Epithelial cell of esophagus (primary cell): ENCODE measurements at regions not wholly inside any gene's neighbourhood (a gene's known extent, or its start where the extent isn't known, plus 50 kb on each side); places are given as distances from the start of the nearest gene placed in this dataset.
A peak's percentile ranks its signal among the peaks of the same experiment; 100 is the strongest.
"Not testable (repeated sequence)": the region's sequence is repeated elsewhere in the genome, so short reads cannot be mapped to it uniquely, and the experiment has no call there.

ENCODE experiments used
- DNase-seq: peaks from one replicate; pipeline ENCODE4 v3.0.0; 2010; ENCODE audit warnings: low read depth
- H3K4me3 ChIP-seq: 2 replicates; pipeline ENCODE4 v1.5.1; 2011; ENCODE audit warnings: mild to moderate bottlenecking, low read length, control low read depth
- TF ChIP-seq, protein P1 (sequence below): IDR thresholded peaks from 2 replicates; pipeline ENCODE4 v1.5.1; 2011; ENCODE audit warnings: low read depth, mild to moderate bottlenecking, low read length, control low read depth, inconsistent platforms; ENCODE audit not compliant: insufficient read depth; ENCODE audit errors: missing control alignments

- TF ChIP-seq, protein P1, sequence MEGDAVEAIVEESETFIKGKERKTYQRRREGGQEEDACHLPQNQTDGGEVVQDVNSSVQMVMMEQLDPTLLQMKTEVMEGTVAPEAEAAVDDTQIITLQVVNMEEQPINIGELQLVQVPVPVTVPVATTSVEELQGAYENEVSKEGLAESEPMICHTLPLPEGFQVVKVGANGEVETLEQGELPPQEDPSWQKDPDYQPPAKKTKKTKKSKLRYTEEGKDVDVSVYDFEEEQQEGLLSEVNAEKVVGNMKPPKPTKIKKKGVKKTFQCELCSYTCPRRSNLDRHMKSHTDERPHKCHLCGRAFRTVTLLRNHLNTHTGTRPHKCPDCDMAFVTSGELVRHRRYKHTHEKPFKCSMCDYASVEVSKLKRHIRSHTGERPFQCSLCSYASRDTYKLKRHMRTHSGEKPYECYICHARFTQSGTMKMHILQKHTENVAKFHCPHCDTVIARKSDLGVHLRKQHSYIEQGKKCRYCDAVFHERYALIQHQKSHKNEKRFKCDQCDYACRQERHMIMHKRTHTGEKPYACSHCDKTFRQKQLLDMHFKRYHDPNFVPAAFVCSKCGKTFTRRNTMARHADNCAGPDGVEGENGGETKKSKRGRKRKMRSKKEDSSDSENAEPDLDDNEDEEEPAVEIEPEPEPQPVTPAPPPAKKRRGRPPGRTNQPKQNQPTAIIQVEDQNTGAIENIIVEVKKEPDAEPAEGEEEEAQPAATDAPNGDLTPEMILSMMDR: no peak
- peak; percentile 48 for DNase-seq
- H3K4me3 ChIP-seq: no peak overlapping the region
These were observed 195.4 kb upstream of the MSX2 start for GRCh38 chr5:174528821-174529544.

DNA sequence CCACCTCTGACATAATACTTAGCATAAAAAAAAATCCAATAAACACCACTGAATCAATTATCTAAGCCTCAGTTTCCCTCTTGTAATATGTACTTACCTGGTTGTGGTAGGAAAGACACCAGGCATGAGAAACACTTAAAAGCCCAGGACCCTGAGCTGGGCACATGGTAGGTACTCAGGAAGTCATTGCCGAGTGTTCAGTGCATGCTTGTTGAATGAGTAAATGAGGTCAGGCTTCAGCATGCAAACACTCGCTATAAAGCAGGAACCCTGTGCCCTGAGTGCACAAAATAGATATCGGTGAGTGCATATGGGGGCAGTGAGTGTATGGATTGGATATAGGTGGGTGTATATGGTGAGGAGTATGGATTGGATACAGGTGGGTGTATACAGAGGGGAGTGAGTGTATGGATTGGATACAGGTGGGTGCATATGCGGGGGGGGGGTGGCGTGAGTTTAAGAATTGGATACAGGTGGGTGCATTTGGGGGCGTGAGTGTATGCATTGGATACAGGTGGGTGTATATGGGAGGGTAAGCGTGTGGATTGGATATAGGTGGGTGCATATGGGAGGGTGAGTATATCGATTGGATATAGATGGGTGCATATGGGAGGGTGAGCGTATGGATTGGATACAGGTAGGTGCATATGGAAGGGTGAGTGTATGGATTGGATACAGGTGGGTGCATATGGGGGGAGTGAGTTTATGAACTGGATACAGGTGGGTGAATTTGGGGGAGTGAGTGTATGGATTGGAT lies 194.3 kb upstream of the MSX2 start:
- H3K4me3 ChIP-seq: no peak overlapping the region
- peak; percentile 57 for DNase-seq
- TF ChIP-seq, protein P1: no peak

DNA sequence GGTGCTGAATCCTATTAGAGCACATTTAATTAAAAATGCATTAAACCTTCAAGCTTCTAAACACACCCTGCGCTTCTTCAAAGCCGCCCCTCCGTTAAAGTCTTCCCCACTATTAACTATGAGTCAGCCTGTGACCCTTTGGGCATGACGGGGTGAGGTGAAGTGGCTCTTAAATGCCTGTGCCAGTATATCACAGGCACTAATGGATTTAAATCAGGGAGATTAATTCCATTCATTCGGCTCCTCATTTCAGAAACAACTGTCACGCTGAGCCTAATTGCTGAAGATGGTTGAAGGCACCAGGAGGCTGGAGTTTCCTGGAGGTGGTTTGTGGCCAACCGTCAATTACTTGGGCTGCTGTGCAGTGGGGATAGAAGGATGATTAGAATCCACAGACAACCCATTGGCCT lies 192.6 kb upstream of the MSX2 start:
- DNase-seq: no peak
- TF ChIP-seq, protein P1: no peak
- no peak overlapping the region for H3K4me3 ChIP-seq

DNA sequence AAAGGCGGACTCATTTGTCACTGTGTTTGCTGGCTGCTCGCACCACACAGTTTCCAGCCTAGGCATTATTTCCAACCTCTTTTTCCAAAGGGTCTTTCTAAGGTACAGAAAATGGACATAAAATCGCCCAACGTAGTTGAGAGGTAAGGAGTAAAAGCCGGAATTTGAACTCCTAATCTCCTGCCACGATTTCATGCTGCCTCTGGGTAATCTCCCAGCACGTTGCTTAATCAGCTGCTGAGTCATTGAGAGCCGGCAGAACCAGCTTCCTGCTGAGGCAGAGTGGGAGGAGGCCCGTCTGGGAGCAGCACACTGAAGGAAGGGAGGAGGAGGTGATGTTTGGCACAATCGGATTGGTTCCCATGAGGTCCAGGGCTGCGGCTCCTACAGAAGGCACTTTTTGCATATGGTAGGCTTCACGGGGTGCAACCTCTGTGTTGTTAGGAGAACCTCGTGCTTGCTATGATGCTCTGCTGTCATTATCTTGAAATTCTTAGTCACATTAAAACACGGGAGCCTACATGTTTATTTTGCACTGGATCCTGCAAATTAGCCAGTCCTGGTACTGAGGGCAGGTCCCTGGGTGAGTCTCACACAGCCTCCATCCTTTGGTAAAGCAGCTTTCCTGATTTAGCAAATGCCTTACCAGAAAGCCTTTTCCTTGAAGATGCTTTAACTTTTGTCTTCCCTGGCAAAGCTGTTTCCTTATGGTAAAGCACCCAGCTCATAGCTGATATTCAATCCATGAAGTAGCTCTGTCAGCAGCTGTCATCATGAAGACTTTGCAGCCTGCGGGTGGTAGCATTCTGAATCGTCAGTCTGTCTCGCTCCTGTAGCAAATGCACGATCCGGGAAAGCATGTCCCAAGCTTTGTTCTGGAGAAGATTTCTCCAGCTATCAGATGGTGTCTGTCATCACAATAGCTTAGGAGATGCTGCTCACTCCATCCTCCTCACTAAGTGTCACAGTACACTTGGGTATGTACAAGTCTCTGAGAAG lies 191.6 kb upstream of the MSX2 start:
- TF ChIP-seq, protein P1: no peak
- no peak overlapping the region for H3K4me3 ChIP-seq
- peak; percentile 94 for DNase-seq

- TF ChIP-seq, protein P1: no peak
- H3K4me3 ChIP-seq: no peak overlapping the region
These were observed 190.6 kb upstream of the MSX2 start for GRCh38 chr5:174533751-174534241.

GRCh38 chr5:174535669-174536068 lies 188.7 kb upstream of the MSX2 start:
- DNase-seq: peak; percentile 45
- H3K4me3 ChIP-seq: no peak overlapping the region
- TF ChIP-seq, protein P1: no peak

More at GRCh38 chr5:174533751-174534241, 190.6 kb upstream of the MSX2 start:
- peak; percentile 82 for DNase-seq

DNA sequence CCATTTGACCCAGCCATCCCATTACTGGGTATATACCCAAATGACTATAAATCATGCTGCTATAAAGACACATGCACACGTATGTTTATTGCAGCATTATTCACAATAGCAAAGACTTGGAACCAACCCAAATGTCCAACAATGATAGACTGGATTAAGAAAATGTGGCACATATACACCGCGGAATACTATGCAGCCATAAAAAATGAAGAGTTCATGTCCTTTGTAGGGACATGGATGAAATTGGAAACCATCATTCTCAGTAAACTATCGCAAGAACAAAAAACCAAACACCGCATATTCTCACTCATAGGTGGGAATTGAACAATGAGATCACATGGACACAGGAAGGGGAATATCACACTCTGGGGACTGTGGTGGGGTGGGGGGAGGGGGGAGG lies 184.6 kb upstream of the MSX2 start:
- not testable (repeated sequence) for H3K4me3 ChIP-seq, DNase-seq
